ENCODE measurements at regions not wholly inside any gene's neighbourhood (a gene's known extent, or its start where the extent isn't known, plus 50 kb on each side); places are given as distances from the start of the nearest gene placed in this dataset.

- TF ChIP-seq, protein P1, sequence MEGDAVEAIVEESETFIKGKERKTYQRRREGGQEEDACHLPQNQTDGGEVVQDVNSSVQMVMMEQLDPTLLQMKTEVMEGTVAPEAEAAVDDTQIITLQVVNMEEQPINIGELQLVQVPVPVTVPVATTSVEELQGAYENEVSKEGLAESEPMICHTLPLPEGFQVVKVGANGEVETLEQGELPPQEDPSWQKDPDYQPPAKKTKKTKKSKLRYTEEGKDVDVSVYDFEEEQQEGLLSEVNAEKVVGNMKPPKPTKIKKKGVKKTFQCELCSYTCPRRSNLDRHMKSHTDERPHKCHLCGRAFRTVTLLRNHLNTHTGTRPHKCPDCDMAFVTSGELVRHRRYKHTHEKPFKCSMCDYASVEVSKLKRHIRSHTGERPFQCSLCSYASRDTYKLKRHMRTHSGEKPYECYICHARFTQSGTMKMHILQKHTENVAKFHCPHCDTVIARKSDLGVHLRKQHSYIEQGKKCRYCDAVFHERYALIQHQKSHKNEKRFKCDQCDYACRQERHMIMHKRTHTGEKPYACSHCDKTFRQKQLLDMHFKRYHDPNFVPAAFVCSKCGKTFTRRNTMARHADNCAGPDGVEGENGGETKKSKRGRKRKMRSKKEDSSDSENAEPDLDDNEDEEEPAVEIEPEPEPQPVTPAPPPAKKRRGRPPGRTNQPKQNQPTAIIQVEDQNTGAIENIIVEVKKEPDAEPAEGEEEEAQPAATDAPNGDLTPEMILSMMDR (IDR thresholded peaks at IDR 0.05; ENCODE audit: insufficient read depth, low read depth, low read length, missing control alignments) = no peak
- no peak overlapping the region for H3K4me3 ChIP-seq (ENCODE audit: low read length)
Measured at GRCh38 chr7:70870349-70870748, 261.6 kb upstream of the GALNT17 start.

DNA sequence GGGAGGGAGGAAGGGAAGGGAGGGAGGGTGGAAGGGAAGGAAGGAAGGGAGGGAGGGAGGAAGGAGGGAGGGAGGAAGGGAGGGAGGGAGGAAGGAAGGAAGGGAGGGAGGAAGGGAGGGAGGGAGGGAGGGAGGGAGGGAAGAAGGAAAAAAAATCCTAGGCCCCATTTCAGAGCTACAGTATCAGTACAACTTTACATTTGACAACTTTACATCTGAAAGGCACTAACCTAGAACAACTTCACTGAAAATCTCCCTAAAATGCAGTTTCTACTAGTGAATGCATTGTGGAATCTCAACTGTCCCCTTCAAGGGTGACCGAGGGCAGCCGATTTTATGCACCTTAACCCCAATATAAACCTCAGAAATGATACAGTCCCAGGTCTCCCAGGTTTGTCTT lies 259.8 kb upstream of the GALNT17 start:
- no peak overlapping the region for H3K4me3 ChIP-seq (ENCODE audit: low read length)
- no peak for DNase-seq (ENCODE audit: low read depth)
- TF ChIP-seq, protein P1 (IDR thresholded peaks at IDR 0.05; ENCODE audit: insufficient read depth, low read depth, low read length, missing control alignments) = no peak

More at GRCh38 chr7:70870349-70870748, 261.6 kb upstream of the GALNT17 start:
- no peak for DNase-seq (ENCODE audit: low read depth)

DNA sequence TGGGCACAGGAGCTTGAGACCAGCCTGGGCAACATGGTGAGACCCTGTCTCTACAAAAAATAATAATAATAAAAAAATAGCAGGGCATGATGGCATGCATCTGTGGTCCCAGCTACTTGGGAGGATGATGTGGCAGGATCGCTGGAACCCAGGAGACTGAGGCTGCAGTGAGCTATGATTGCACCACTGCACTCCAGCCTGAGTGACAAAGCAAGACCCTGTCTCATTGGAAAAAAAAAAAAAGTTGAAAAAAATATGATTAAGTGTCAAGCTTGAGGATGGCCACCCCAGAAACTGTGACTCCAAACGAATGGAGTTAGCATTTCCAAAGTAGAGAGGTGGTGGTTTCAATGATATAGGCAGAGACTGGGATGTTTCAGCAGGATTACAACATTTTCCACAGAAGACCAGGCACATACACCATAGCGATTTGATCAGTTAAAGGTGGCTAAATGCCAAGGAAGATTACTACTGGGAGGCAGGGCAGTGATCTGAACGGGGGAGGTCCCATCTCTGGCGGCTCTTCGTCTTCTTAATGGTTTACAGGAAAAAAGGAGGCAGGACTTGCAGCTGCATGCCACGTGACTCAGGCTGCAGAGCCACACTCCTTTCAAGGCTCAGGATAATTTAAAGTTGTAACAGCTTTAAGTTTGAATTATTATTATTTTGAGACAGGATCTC lies 250.6 kb upstream of the GALNT17 start:
- DNase-seq (ENCODE audit: low read depth) = no peak
- TF ChIP-seq, protein P1 (IDR thresholded peaks at IDR 0.05; ENCODE audit: insufficient read depth, low read depth, low read length, missing control alignments) = no peak

GRCh38 chr7:70883750-70884439 lies 248.0 kb upstream of the GALNT17 start:
- DNase-seq (ENCODE audit: low read depth) = no peak
- H3K4me3 ChIP-seq (ENCODE audit: low read length) = no peak overlapping the region
- TF ChIP-seq, protein P1 (IDR thresholded peaks at IDR 0.05; ENCODE audit: insufficient read depth, low read depth, low read length, missing control alignments) = no peak

More for the DNA sequence above, 250.6 kb upstream of the GALNT17 start:
- H3K4me3 ChIP-seq (ENCODE audit: low read length) = no peak overlapping the region

- no peak for DNase-seq (ENCODE audit: low read depth)
- TF ChIP-seq, protein P1 (IDR thresholded peaks at IDR 0.05; ENCODE audit: insufficient read depth, low read depth, low read length, missing control alignments) = no peak
- no peak overlapping the region for H3K4me3 ChIP-seq (ENCODE audit: low read length)
Measured at GRCh38 chr7:70884440-70884764, 247.5 kb upstream of the GALNT17 start.

DNA sequence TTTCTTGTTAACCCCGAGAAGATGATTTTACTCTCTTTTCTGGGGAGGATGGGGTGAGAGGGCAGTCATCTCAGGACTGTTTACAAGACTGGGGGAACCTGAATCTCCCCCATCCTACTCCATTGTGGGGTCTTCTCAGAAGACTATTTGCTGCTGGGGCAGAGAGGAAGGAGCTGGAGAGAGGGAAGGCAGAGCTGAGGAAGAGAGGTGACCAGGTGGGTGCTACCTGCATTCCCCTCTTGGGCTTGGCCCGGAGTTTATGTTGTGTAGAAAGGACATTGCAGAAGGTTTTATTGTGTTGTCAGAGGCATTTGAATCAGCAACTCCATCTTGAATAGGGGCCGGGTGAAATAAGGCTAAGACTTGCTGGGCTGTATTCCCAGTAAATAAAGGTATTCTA lies 247.1 kb upstream of the GALNT17 start:
- DNase-seq (ENCODE audit: low read depth) = no peak
- TF ChIP-seq, protein P1 (IDR thresholded peaks at IDR 0.05; ENCODE audit: insufficient read depth, low read depth, low read length, missing control alignments) = no peak
- H3K4me3 ChIP-seq (ENCODE audit: low read length) = no peak overlapping the region
